ENCODE measurements at regions not wholly inside any gene's neighbourhood (a gene's known extent, or its start where the extent isn't known, plus 50 kb on each side); places are given as distances from the start of the nearest gene placed in this dataset.

DNA sequence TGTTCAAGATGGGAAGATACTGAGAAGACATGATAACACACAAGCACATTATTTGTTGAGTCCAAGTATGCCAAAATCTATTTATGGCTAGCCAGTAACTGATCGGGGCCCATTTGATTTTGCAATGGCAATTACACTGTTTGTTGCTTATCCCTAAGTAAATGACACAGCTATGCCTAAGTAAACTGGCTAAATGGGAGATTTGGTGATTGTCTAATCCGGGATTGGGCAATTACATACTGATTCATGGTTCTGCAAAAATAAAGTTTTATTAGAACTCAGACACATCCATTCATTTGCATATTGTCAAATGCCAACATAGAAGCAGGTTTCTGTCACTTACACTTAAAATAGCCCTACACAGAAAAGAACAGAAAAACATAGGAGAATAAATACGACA, 140.2 kb upstream of the TBL1X start:
- TF ChIP-seq, protein P1, sequence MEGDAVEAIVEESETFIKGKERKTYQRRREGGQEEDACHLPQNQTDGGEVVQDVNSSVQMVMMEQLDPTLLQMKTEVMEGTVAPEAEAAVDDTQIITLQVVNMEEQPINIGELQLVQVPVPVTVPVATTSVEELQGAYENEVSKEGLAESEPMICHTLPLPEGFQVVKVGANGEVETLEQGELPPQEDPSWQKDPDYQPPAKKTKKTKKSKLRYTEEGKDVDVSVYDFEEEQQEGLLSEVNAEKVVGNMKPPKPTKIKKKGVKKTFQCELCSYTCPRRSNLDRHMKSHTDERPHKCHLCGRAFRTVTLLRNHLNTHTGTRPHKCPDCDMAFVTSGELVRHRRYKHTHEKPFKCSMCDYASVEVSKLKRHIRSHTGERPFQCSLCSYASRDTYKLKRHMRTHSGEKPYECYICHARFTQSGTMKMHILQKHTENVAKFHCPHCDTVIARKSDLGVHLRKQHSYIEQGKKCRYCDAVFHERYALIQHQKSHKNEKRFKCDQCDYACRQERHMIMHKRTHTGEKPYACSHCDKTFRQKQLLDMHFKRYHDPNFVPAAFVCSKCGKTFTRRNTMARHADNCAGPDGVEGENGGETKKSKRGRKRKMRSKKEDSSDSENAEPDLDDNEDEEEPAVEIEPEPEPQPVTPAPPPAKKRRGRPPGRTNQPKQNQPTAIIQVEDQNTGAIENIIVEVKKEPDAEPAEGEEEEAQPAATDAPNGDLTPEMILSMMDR (conservative IDR thresholded peaks at IDR 0.05; ENCODE audit: low read depth, low read length) = no peak
- no peak for TF ChIP-seq POLR2A (IDR thresholded peaks at IDR 0.05; ENCODE audit: low read depth, low read length)
- TF ChIP-seq MAFK (IDR thresholded peaks at IDR 0.05; ENCODE audit: low read depth, low read length) = no peak
- TF ChIP-seq, protein P2, sequence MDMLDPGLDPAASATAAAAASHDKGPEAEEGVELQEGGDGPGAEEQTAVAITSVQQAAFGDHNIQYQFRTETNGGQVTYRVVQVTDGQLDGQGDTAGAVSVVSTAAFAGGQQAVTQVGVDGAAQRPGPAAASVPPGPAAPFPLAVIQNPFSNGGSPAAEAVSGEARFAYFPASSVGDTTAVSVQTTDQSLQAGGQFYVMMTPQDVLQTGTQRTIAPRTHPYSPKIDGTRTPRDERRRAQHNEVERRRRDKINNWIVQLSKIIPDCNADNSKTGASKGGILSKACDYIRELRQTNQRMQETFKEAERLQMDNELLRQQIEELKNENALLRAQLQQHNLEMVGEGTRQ (IDR thresholded peaks at IDR 0.05; ENCODE audit: low read depth, low read length) = no peak
- TF ChIP-seq RFX5 (IDR thresholded peaks at IDR 0.05; ENCODE audit: low read depth, low read length) = no peak
- TF ChIP-seq SMC3 (IDR thresholded peaks at IDR 0.05; ENCODE audit: low read depth, low read length) = no peak
- no peak for TF ChIP-seq BHLHE40 (IDR thresholded peaks at IDR 0.05; ENCODE audit: low read depth, low read length)
- TF ChIP-seq, protein P3, sequence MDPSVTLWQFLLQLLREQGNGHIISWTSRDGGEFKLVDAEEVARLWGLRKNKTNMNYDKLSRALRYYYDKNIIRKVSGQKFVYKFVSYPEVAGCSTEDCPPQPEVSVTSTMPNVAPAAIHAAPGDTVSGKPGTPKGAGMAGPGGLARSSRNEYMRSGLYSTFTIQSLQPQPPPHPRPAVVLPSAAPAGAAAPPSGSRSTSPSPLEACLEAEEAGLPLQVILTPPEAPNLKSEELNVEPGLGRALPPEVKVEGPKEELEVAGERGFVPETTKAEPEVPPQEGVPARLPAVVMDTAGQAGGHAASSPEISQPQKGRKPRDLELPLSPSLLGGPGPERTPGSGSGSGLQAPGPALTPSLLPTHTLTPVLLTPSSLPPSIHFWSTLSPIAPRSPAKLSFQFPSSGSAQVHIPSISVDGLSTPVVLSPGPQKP (IDR thresholded peaks at IDR 0.05; ENCODE audit: borderline replicate concordance, low read depth, low read length) = no peak

Data from IMR-90 (cell line).